ENCODE measurements at regions not wholly inside any gene's neighbourhood (a gene's known extent, or its start where the extent isn't known, plus 50 kb on each side); places are given as distances from the start of the nearest gene placed in this dataset.

DNA sequence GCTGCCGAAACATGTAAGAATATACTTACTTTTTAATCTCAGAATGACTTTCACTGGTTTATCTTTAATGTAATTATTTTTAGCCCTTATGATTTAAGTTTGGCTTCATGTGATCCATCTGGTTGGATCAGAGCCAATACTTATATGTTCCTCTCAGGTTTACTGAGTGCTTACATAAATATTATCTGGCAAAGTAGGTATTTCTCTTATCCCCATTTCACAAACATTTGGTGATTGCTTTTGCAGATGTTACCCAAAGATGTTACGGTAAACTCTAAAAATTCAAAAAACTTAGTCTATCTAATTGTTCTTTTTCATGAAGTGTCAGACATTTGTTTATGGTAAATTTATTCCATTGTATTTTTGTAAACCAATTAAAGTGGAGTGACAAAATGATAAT is 115.0 kb upstream of the TLL1 start:
- no peaks in the 10 kb centered on the region for H3K79me2 ChIP-seq (ENCODE audit: insufficient read depth, low read length)
- no peaks in the 10 kb centered on the region for H3K4me1 ChIP-seq (ENCODE audit: insufficient read depth, low read length)
- H3K9me3 ChIP-seq (ENCODE audit: control insufficient read depth, low read depth, low read length), result no peaks in the 10 kb centered on the region
- no peak overlapping the region for H2AK5ac ChIP-seq (ENCODE audit: insufficient read length, low read length)
- no peak overlapping the region for H2BK12ac ChIP-seq (ENCODE audit: insufficient read length, low read depth, low read length)
- no peaks in the 10 kb centered on the region for H3K79me1 ChIP-seq (ENCODE audit: insufficient read depth, low read depth, low read length, poor library complexity, severe bottlenecking)
- no peak overlapping the region for H2BK120ac ChIP-seq (ENCODE audit: low read depth, low read length, poor library complexity, severe bottlenecking)
- H3K14ac ChIP-seq (ENCODE audit: insufficient read depth, low read length), result no peak overlapping the region
- H2BK20ac ChIP-seq (ENCODE audit: low read depth, low read length, poor library complexity, severe bottlenecking), result no peak overlapping the region
- H4K91ac ChIP-seq (ENCODE audit: insufficient read length, low read depth, low read length), result no peak overlapping the region
- no peak overlapping the region for H3T11ph ChIP-seq (ENCODE audit: low read length)
- no peak overlapping the region for H2BK5ac ChIP-seq (ENCODE audit: insufficient read length, low read length)
- Mint-ChIP-seq H3K9me3 (no peaks in the 10 kb centered on the region; a peak in 1 of 5 replicates), H3K27ac (peak overlapping the region in 2 of 3 experiments; percentile 50 to 51; a peak in 3 of 7 replicates), H3K4me3 (no peak overlapping the region), H3K4me1 (peaks cover 38 to 40% of the 10 kb centered on the region in 2 experiments), H3K27me3 (ENCODE audit: low read depth) (no peaks in the 10 kb centered on the region), H3K36me3 (ENCODE audit: insufficient read depth in 1 of 3, low read depth in 3 of 3) (no peaks in the 10 kb centered on the region)
- no peak overlapping the region for H3K18ac ChIP-seq (ENCODE audit: insufficient read length, low read depth, low read length)
- no peak overlapping the region for H3K56ac ChIP-seq (ENCODE audit: insufficient read length, low read depth, low read length)
- H3K27ac ChIP-seq (ENCODE audit: insufficient read length, low read depth, low read length), result no peak overlapping the region
- no peak overlapping the region for H3K4ac ChIP-seq (ENCODE audit: low read depth, low read length)
- H4K20me1 ChIP-seq (ENCODE audit: control insufficient read depth, insufficient read depth, insufficient read length), result no peaks in the 10 kb centered on the region
- no peak overlapping the region for H4K8ac ChIP-seq (replicated peaks; ENCODE audit: insufficient read length, low read depth, low read length)
- H3K27me3 ChIP-seq (ENCODE audit: insufficient read depth, low read length), result no peaks in the 10 kb centered on the region
- TF ChIP-seq, protein P1, sequence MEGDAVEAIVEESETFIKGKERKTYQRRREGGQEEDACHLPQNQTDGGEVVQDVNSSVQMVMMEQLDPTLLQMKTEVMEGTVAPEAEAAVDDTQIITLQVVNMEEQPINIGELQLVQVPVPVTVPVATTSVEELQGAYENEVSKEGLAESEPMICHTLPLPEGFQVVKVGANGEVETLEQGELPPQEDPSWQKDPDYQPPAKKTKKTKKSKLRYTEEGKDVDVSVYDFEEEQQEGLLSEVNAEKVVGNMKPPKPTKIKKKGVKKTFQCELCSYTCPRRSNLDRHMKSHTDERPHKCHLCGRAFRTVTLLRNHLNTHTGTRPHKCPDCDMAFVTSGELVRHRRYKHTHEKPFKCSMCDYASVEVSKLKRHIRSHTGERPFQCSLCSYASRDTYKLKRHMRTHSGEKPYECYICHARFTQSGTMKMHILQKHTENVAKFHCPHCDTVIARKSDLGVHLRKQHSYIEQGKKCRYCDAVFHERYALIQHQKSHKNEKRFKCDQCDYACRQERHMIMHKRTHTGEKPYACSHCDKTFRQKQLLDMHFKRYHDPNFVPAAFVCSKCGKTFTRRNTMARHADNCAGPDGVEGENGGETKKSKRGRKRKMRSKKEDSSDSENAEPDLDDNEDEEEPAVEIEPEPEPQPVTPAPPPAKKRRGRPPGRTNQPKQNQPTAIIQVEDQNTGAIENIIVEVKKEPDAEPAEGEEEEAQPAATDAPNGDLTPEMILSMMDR (conservative IDR thresholded peaks at IDR 0.05), result no peak
- DNase-seq, result no peak
- no peak overlapping the region for H3K4me2 ChIP-seq (ENCODE audit: insufficient read depth, insufficient read length, low read length)
- no peak overlapping the region for H2AFZ ChIP-seq (ENCODE audit: low read length)
- no peaks in the 10 kb centered on the region for H3K23me2 ChIP-seq (ENCODE audit: insufficient read length, low read depth, low read length, poor library complexity, severe bottlenecking)
- no peak overlapping the region for H3K9ac ChIP-seq (ENCODE audit: extremely low read depth, insufficient read length, low read length)
- WGBS (ENCODE audit: extremely low coverage, insufficient read length, low lambda C conversion rate), result no CpG with 5 or more reads among the region's 2 CpGs
- no peak overlapping the region for H4K5ac ChIP-seq (ENCODE audit: insufficient read length, low read depth, low read length)
- H3K23ac ChIP-seq (ENCODE audit: insufficient read length, low read depth, low read length), result no peak overlapping the region
- no peak overlapping the region for H2BK15ac ChIP-seq (ENCODE audit: low read depth, low read length)

All from H9 (cell line).